Keratinocyte (primary cell): ENCODE measurements at regions not wholly inside any gene's neighbourhood (a gene's known extent, or its start where the extent isn't known, plus 50 kb on each side); places are given as distances from the start of the nearest gene placed in this dataset.

Experiments used
- DNase-seq: peaks from one replicate; pipeline ENCODE4 v3.0.0-alpha.2; 2011; ENCODE audit warnings: low read depth, missing footprints, low spot score
- FAIRE-seq: peaks from 2 replicates; lab custom pipeline; 2011; peaks lifted over from hg19 to GRCh38; lab: Jason Lieb, UNC
- H2AFZ ChIP-seq: 2 replicates; pipeline ENCODE4 v1.6.0; 2012; ENCODE audit warnings: low read length, control low read depth, inconsistent platforms; ENCODE audit not compliant: control insufficient read depth
- H3K27ac ChIP-seq: 2 replicates; pipeline ENCODE4 v1.5.1; 2011; ENCODE audit warnings: low read length; ENCODE audit not compliant: control insufficient read depth, insufficient read depth
- H3K27me3 ChIP-seq: 3 replicates; pipeline ENCODE4 v1.6.0; 2011; ENCODE audit warnings: low read length; ENCODE audit not compliant: control insufficient read depth, insufficient read depth; ENCODE audit errors: extremely low read depth
- H3K36me3 ChIP-seq, 2 experiments: 2 replicates in 1 of 2; 3 replicates in 1 of 2; pipeline ENCODE4 v1.5.1; 2011; ENCODE audit warnings: low read length in 2 of 2, mild to moderate bottlenecking in 1 of 2; ENCODE audit not compliant: control insufficient read depth in 2 of 2, insufficient read depth in 2 of 2; ENCODE audit errors: extremely low read depth in 1 of 2
- H3K4me1 ChIP-seq: 3 replicates; pipeline ENCODE4 v1.5.1; 2011; ENCODE audit warnings: low read length; ENCODE audit not compliant: control insufficient read depth, insufficient read depth; ENCODE audit errors: extremely low read depth
- H3K4me2 ChIP-seq: 3 replicates; pipeline ENCODE4 v1.6.0; 2011; ENCODE audit warnings: low read depth, low read length; ENCODE audit not compliant: control insufficient read depth, insufficient read depth; ENCODE audit errors: extremely low read depth
- H3K4me3 ChIP-seq, 3 experiments: fragments of 200-600 bp in 1 of 3; sonication (generic) in 1 of 3; 2 replicates in 2 of 3; 3 replicates in 1 of 3; pipeline ENCODE4 v1.5.1; 2011 to 2016; ENCODE audit warnings: low read length in 3 of 3, mild to moderate bottlenecking in 3 of 3, control low read depth in 2 of 3, inconsistent platforms in 1 of 3, low read depth in 1 of 3, mixed read lengths in 1 of 3, mixed run types in 1 of 3, moderate library complexity in 1 of 3; ENCODE audit not compliant: control insufficient read depth in 2 of 3, insufficient read depth in 2 of 3; ENCODE audit errors: extremely low read depth in 1 of 3
- H3K79me2 ChIP-seq: 2 replicates; pipeline ENCODE4 v1.6.0; 2012; ENCODE audit warnings: low read length; ENCODE audit not compliant: control insufficient read depth, insufficient read depth
- H3K9ac ChIP-seq: 3 replicates; pipeline ENCODE4 v1.6.0; 2011; ENCODE audit warnings: low read length; ENCODE audit not compliant: control insufficient read depth, insufficient read depth; ENCODE audit errors: extremely low read depth
- H3K9me1 ChIP-seq: 3 replicates; pipeline ENCODE4 v1.6.0; 2011; ENCODE audit warnings: low read length; ENCODE audit not compliant: control insufficient read depth, insufficient read depth; ENCODE audit errors: extremely low read depth
- H3K9me3 ChIP-seq: 2 replicates; pipeline ENCODE4 v1.5.1; 2012; ENCODE audit warnings: low read depth, low read length; ENCODE audit not compliant: control insufficient read depth
- H4K20me1 ChIP-seq: 3 replicates; pipeline ENCODE4 v1.6.0; 2011; ENCODE audit warnings: low read length; ENCODE audit not compliant: control insufficient read depth, insufficient read depth; ENCODE audit errors: extremely low read depth
- EZH2 ChIP-seq: IDR thresholded peaks from one replicate; pipeline ENCODE4 v1.6.1; 2012; ENCODE audit warnings: inconsistent platforms, mild to moderate bottlenecking, low read length, moderate library complexity
- dilution Hi-C: fragments of 300-500 bp; cut with MboI; formaldehyde crosslinking; loops from one replicate; pipeline ENCODE4 v1.7.0; 2020; ENCODE audit warnings: low sequenced_read_pairs; ENCODE audit not compliant: extremely low pct_ligation_motif_present
- TF ChIP-seq, protein P1 (sequence below), 3 experiments: IDR thresholded peaks in 1 of 3; conservative IDR thresholded peaks in 1 of 3; optimal IDR thresholded peaks in 1 of 3; 2 replicates in 2 of 3; 3 replicates in 1 of 3; pipeline versions ENCODE3 to v1.5.1; 2011; ENCODE audit warnings: low read length in 3 of 3, mild to moderate bottlenecking in 3 of 3, moderate library complexity in 2 of 3, control low read depth in 1 of 3, inconsistent platforms in 1 of 3; ENCODE audit not compliant: insufficient read depth in 2 of 3; ENCODE audit errors: extremely low read depth in 1 of 3

DNA sequence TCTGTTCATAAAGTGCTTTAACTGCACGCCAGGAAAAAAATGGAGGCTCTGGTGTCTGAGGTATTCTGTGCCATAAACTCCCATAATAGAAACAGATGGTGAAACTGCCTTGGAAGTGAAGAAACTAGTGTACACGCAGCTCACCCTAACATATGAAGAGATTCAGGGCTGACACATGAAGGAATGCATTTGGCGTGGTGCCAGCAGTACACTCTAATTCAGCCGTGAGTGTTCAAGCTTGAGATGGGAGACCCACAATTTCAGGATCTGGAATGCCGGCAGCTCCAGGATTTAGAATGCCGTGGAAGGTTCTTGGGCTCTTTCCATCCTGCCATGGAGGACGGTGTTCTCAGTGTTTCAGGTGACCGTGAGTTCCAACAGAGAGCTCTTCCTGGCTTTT, 478.4 kb downstream of the TSHZ3 start:
- no peaks in the 10 kb centered on the region for H3K9me3 ChIP-seq
- no peak overlapping the region for H3K9ac ChIP-seq
- no peaks in the 10 kb centered on the region for H3K9me1 ChIP-seq
- no peaks in the 10 kb centered on the region for H3K36me3 ChIP-seq
- H3K4me3 ChIP-seq = no peak overlapping the region
- FAIRE-seq = no peak
- no peak for DNase-seq
- H3K4me1 ChIP-seq = no peaks in the 10 kb centered on the region
- no peaks in the 10 kb centered on the region for H4K20me1 ChIP-seq
- TF ChIP-seq EZH2 = no peak
- TF ChIP-seq, protein P1, sequence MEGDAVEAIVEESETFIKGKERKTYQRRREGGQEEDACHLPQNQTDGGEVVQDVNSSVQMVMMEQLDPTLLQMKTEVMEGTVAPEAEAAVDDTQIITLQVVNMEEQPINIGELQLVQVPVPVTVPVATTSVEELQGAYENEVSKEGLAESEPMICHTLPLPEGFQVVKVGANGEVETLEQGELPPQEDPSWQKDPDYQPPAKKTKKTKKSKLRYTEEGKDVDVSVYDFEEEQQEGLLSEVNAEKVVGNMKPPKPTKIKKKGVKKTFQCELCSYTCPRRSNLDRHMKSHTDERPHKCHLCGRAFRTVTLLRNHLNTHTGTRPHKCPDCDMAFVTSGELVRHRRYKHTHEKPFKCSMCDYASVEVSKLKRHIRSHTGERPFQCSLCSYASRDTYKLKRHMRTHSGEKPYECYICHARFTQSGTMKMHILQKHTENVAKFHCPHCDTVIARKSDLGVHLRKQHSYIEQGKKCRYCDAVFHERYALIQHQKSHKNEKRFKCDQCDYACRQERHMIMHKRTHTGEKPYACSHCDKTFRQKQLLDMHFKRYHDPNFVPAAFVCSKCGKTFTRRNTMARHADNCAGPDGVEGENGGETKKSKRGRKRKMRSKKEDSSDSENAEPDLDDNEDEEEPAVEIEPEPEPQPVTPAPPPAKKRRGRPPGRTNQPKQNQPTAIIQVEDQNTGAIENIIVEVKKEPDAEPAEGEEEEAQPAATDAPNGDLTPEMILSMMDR (optimal IDR thresholded peaks at IDR 0.05 in 1 of 3, IDR thresholded peaks at IDR 0.05 in 1 of 3, conservative IDR thresholded peaks at IDR 0.05 in 1 of 3; ENCODE audit: extremely low read depth in 1 of 3, insufficient read depth in 2 of 3, low read length in 3 of 3) = no peak
- no peak overlapping the region for H2AFZ ChIP-seq
- H3K27ac ChIP-seq = no peak overlapping the region
- no peaks in the 10 kb centered on the region for H3K27me3 ChIP-seq
- dilution Hi-C loops = no loop called here
- H3K79me2 ChIP-seq = no peaks in the 10 kb centered on the region
- no peak overlapping the region for H3K4me2 ChIP-seq

DNA sequence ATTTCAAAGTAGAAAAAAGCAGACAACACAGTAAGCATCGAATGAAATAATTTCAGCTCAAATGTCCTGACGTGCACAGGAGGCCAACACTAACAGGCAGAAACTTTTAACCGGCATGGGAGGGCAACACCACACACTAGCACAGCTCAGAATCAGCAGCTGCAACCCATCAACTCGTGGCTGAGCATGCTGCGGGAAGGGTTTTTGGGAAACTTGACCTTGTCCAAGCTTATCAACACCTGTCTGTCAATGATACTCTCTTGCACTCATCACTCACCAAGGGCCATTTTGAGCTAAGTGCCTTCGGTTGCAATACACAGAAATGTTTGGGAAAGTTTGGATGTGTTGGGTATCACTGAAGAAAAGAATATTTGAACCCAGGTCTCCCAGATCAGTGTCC, 483.7 kb downstream of the TSHZ3 start:
- no peaks in the 10 kb centered on the region for H3K79me2 ChIP-seq
- H3K9me3 ChIP-seq = peaks cover 3% of the 10 kb centered on the region
- FAIRE-seq (no peak), DNase-seq (no peak)
- no peak overlapping the region for H3K9ac ChIP-seq
- H3K4me1 ChIP-seq = no peaks in the 10 kb centered on the region
- no peak overlapping the region for H2AFZ ChIP-seq
- no peak overlapping the region for H3K27ac ChIP-seq
- H3K27me3 ChIP-seq = no peaks in the 10 kb centered on the region
- H3K4me3 ChIP-seq = no peak overlapping the region
- dilution Hi-C loops = no loop called here
- TF ChIP-seq EZH2 = no peak
- TF ChIP-seq, protein P1 (optimal IDR thresholded peaks at IDR 0.05 in 1 of 3, IDR thresholded peaks at IDR 0.05 in 1 of 3, conservative IDR thresholded peaks at IDR 0.05 in 1 of 3; ENCODE audit: extremely low read depth in 1 of 3, insufficient read depth in 2 of 3, low read length in 3 of 3) = no peak
- no peaks in the 10 kb centered on the region for H3K9me1 ChIP-seq
- no peaks in the 10 kb centered on the region for H3K36me3 ChIP-seq
- no peaks in the 10 kb centered on the region for H4K20me1 ChIP-seq
- H3K4me2 ChIP-seq = no peak overlapping the region
